Mucosa of stomach (tissue), 1 donor: ENCODE measurements at regions not wholly inside any gene's neighbourhood (a gene's known extent, or its start where the extent isn't known, plus 50 kb on each side); places are given as distances from the start of the nearest gene placed in this dataset.

Experiments used
- H3K27me3 ChIP-seq: one replicate; pipeline ENCODE4 v1.7.0; 2013; ENCODE audit warnings: mild to moderate bottlenecking, low read length; ENCODE audit not compliant: control insufficient read depth, insufficient read depth
- H3K36me3 ChIP-seq: one replicate; pipeline ENCODE4 v1.7.0; 2013; ENCODE audit warnings: low read length; ENCODE audit not compliant: control insufficient read depth, insufficient read depth
- H3K4me1 ChIP-seq: one replicate; pipeline ENCODE4 v1.7.0; 2013; ENCODE audit warnings: mild to moderate bottlenecking, low read length; ENCODE audit not compliant: control insufficient read depth, insufficient read depth
- H3K4me3 ChIP-seq: one replicate; pipeline ENCODE4 v1.7.0; 2013; ENCODE audit warnings: low read length
- H3K9ac ChIP-seq: one replicate; pipeline ENCODE4 v1.7.0; 2013; ENCODE audit warnings: mild to moderate bottlenecking, low read length, moderate library complexity
- H3K9me3 ChIP-seq: one replicate; pipeline ENCODE4 v1.7.0; 2013; ENCODE audit warnings: mild to moderate bottlenecking, low read length, moderate library complexity; ENCODE audit not compliant: control insufficient read depth
- donor health status: Pancreatic carcinoma.

DNA sequence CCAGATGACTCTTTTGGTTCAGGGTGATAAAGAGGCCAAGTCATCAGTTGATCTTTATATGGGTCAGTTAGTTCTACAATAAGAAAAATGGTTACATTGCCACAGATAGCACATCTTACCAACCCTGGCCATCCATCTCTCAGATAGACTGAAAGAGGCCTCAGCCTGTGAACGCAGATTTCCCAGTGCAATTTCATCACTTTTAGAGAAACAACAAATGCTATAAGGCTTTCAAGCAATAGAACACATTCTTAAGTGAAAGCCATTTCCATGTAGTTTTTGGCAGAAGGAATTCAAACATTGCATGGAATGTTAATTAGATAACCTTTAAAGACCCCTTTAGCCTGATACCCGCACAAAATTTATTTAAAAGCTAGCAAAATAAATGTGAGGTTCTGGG, 200.6 kb upstream of the ZBTB20 start:
- Histone ChIP-seq H3K9ac (no peak overlapping the region), H3K36me3 (no peaks in the 10 kb centered on the region), H3K27me3 (no peaks in the 10 kb centered on the region), H3K4me3 (no peak overlapping the region), H3K4me1 (no peaks in the 10 kb centered on the region), H3K9me3 (no peaks in the 10 kb centered on the region)

DNA sequence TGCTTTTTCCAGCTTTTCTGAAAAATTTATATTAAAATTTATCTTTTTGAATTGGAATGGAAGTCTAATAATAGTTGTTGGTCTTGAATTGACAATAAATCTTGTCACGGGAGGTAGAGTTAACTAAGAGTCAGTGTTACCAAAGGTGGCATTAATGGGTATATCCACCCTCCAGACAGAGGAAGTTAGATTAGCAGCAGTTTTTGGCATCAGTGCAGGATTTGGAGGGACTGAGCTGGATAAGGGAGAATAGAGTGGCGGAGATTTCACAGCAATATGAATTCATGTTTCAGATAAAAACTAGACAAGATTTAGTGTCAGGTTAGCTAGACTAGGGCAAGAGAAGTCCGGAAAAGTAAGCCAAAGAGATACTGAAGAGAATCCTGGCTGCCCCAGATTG, 201.3 kb upstream of the ZBTB20 start:
- Histone ChIP-seq H3K9me3 (no peaks in the 10 kb centered on the region), H3K9ac (no peak overlapping the region), H3K4me3 (no peak overlapping the region), H3K4me1 (no peaks in the 10 kb centered on the region), H3K36me3 (no peaks in the 10 kb centered on the region), H3K27me3 (no peaks in the 10 kb centered on the region)

- no peak overlapping the region for H3K9ac ChIP-seq
- no peaks in the 10 kb centered on the region for H3K36me3 ChIP-seq
- no peaks in the 10 kb centered on the region for H3K4me1 ChIP-seq
- no peaks in the 10 kb centered on the region for H3K27me3 ChIP-seq
- no peak overlapping the region for H3K4me3 ChIP-seq
- H3K9me3 ChIP-seq: no peaks in the 10 kb centered on the region
Measured at GRCh38 chr3:115348951-115349745, 202.1 kb upstream of the ZBTB20 start.

DNA sequence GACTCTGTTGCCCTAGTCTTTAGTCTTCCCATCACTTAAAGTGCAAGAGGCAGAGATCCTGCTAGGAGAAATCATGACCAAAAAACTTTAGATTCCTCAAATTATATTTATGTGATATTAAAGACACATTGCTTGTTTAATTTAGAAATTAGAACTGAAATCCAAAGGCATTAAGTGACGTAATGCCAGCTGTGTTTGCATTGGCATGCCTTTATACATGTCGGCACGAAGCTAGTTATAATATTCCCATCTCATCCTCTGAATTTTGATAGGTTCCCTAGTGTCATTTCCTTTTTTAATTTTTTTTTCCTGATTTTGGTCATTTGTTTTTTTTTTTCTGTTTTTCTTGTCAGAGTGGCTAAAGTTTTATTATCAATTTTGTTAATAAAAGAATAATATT, 203.5 kb upstream of the ZBTB20 start:
- H3K36me3 ChIP-seq: no peaks in the 10 kb centered on the region
- H3K4me1 ChIP-seq: no peaks in the 10 kb centered on the region
- H3K4me3 ChIP-seq: no peak overlapping the region
- H3K9me3 ChIP-seq: no peaks in the 10 kb centered on the region
- H3K27me3 ChIP-seq: no peaks in the 10 kb centered on the region
- H3K9ac ChIP-seq: no peak overlapping the region

- no peak overlapping the region for H3K9ac ChIP-seq
- H3K4me3 ChIP-seq: no peak overlapping the region
- no peaks in the 10 kb centered on the region for H3K4me1 ChIP-seq
- no peaks in the 10 kb centered on the region for H3K36me3 ChIP-seq
- no peaks in the 10 kb centered on the region for H3K9me3 ChIP-seq
- no peaks in the 10 kb centered on the region for H3K27me3 ChIP-seq
Measured at GRCh38 chr3:115351193-115351592, 204.1 kb upstream of the ZBTB20 start.

DNA sequence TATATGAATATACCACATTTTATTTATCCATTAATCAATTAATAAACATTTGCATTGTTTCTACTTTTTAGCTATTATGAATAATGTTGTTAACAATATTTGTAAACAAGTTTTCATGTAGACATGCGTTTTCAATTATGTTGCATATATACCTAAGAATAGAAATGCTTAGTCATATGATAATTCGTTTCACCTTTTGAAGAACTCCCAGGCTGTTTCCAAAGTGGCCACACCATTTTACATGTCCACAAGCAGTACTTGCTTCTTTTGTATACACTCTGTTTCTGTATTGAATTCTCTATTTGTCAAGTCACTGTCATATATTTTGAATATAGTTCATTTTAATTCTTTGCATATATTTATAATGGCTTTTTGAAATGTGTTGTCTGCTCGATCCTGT, 206.9 kb upstream of the ZBTB20 start:
- Histone ChIP-seq H3K36me3 (no peaks in the 10 kb centered on the region), H3K9ac (no peak overlapping the region), H3K4me3 (no peak overlapping the region), H3K4me1 (no peaks in the 10 kb centered on the region), H3K27me3 (no peaks in the 10 kb centered on the region), H3K9me3 (no peaks in the 10 kb centered on the region)

DNA sequence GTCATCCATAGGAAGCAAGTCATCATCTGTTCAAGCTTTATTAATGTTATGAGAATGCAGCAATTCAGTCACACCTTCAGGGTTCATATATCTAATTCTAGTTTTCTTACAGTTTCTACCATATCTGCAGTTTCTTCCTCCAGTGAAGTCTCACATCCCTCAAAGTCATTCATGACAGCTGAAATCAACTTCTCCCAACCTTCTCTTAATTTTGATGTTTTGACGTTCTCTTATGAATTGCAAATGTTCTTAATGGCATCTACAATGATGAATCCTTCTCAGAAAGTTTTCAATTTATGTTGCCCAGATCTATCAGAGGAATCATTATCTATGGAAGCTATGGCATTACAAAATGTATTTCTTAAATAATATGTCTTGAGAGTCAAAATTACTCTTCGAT, 210.4 kb upstream of the ZBTB20 start:
- Histone ChIP-seq H3K4me3 (no peak overlapping the region), H3K9me3 (no peaks in the 10 kb centered on the region), H3K27me3 (no peaks in the 10 kb centered on the region), H3K36me3 (no peaks in the 10 kb centered on the region), H3K9ac (no peak overlapping the region), H3K4me1 (no peaks in the 10 kb centered on the region)

GRCh38 chr3:115359536-115359935, 212.4 kb upstream of the ZBTB20 start:
- Histone ChIP-seq H3K9me3 (no peaks in the 10 kb centered on the region), H3K4me3 (no peak overlapping the region), H3K9ac (no peak overlapping the region), H3K36me3 (no peaks in the 10 kb centered on the region), H3K4me1 (no peaks in the 10 kb centered on the region), H3K27me3 (no peaks in the 10 kb centered on the region)

DNA sequence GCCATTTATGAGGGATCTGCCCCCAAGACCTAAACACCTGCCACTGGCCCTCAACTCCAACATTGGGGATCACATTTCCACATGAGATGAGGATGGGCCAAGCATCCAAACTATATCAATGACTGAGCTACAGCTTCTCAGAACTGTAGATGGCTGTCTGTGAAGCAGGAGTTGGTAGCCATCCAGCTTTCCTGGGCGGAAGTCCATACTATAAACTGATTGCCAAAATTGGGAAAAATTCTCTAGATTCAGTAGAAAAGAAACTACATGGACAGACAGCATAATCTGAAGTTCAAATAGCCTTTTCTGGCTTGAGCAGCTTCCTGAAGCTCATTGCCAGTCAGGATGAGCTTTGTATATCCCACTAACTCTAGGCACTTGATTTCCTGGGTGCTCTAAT, 214.7 kb upstream of the ZBTB20 start:
- Histone ChIP-seq H3K9me3 (no peaks in the 10 kb centered on the region), H3K9ac (no peak overlapping the region)

DNA sequence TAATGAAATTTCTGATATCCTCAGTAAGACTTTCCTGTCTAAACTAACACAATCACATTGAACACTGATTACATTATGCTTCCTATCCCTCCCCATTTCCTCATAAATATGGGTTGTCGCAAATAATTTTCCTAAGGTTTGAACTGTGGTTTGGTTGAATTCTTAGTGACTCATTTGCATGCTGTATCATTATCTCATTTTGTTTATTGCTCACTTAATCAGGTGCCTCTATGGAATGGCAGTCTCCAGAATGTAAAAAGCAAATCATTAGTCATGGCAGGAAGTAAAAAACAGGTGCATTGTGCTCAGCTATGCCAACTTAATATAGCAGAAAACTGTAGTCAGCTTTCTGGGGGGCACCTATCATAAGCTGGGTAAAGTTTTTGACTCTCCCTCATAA, 216.0 kb upstream of the ZBTB20 start:
- Histone ChIP-seq H3K27me3 (no peaks in the 10 kb centered on the region), H3K9me3 (no peaks in the 10 kb centered on the region), H3K4me3 (no peak overlapping the region), H3K36me3 (no peaks in the 10 kb centered on the region), H3K9ac (no peak overlapping the region), H3K4me1 (no peaks in the 10 kb centered on the region)

More for the DNA sequence above, 214.7 kb upstream of the ZBTB20 start:
- Histone ChIP-seq H3K36me3 (no peaks in the 10 kb centered on the region), H3K4me3 (no peak overlapping the region), H3K27me3 (no peaks in the 10 kb centered on the region), H3K4me1 (no peaks in the 10 kb centered on the region)

GRCh38 chr3:115369021-115369420, 221.9 kb upstream of the ZBTB20 start:
- Histone ChIP-seq H3K36me3 (no peaks in the 10 kb centered on the region), H3K4me1 (no peaks in the 10 kb centered on the region), H3K9ac (no peak overlapping the region), H3K9me3 (no peaks in the 10 kb centered on the region), H3K4me3 (no peak overlapping the region), H3K27me3 (no peaks in the 10 kb centered on the region)

DNA sequence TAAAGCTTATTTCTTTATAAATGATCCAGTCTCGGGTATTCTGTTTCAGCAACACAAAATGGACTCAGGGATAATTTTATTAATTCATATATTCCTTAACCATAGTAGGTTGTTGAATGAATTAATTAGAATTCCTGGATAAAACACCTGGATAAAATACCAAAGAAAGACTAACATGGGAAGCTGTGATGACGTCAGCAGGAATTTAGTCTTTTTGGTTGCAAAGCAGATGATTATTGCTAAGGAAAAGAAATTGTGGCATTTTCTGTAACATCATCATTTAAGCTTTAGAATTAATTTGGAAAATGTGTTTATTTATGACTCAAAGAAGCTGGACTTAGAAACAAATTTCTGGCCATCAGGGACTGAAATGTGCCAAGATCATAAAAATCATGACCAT, 228.3 kb upstream of the ZBTB20 start:
- no peaks in the 10 kb centered on the region for H3K4me1 ChIP-seq

More for the DNA sequence above, 228.3 kb upstream of the ZBTB20 start:
- no peak overlapping the region for H3K9ac ChIP-seq
- H3K9me3 ChIP-seq: no peaks in the 10 kb centered on the region
- no peak overlapping the region for H3K4me3 ChIP-seq
- no peaks in the 10 kb centered on the region for H3K27me3 ChIP-seq
- no peaks in the 10 kb centered on the region for H3K36me3 ChIP-seq
